K562 (cell line): ENCODE measurements at regions not wholly inside any gene's neighbourhood (a gene's known extent, or its start where the extent isn't known, plus 50 kb on each side); places are given as distances from the start of the nearest gene placed in this dataset.

ENCODE experiments used
- ATAC-seq: fragments of 200-7000 bp; cut with Tn5 transposase; 3 replicates; pipeline ENCODE4 v1.9.1; 2020; ENCODE audit warnings: moderate library complexity
- BruUV-seq: library from RNA; stranded (reverse); fragments of 400-500 nt; replicated peaks from 2 replicates; lab custom pipeline; 2021; lab: Mats Ljungman, UMichigan
- CTCF ChIA-PET: fragments of 300-600 bp; formaldehyde crosslinking; extraction: SDS; loops from one replicate; lab custom pipeline; 2021; ENCODE audit warnings: low intra/inter-chr PET ratio; lab: Yijun Ruan, JAX
- POLR2A ChIA-PET: fragments of 300-600, 350-650 bp; sonication (Branson Sonifier 250); formaldehyde crosslinking; extraction: SDS; loops from one replicate; lab custom pipeline; 2021; ENCODE audit warnings: antibody characterized with exemption, inconsistent platforms; lab: Yijun Ruan, JAX
- DNase-seq, 4 experiments: peaks; one replicate each; pipeline versions ENCODE4 v3.0.0 to v3.0.0-alpha.2; 2011 to 2018; ENCODE audit warnings: low spot score in 3 of 4, mixed read lengths in 3 of 4; ENCODE audit errors: extremely low read depth in 1 of 4
- FAIRE-seq: peaks from 2 replicates; lab custom pipeline; 2011; peaks lifted over from hg19 to GRCh38; lab: Jason Lieb, UNC
- H2AFZ ChIP-seq: 2 replicates; pipeline ENCODE4 v1.6.0; 2011; ENCODE audit warnings: low read depth, low read length, control low read depth, inconsistent platforms
- H3K27ac ChIP-seq: fragments of 200-600 bp; 3 replicates; pipeline ENCODE4 v1.8.0; 2011; ENCODE audit warnings: low read depth, mild to moderate bottlenecking, control low read depth, inconsistent platforms, low read length, moderate library complexity, mixed read lengths; ENCODE audit errors: extremely low read depth
- H3K27me3 ChIP-seq, 2 experiments: fragments of 300-600 bp in 1 of 2; 2 replicates in 1 of 2; 3 replicates in 1 of 2; pipeline versions ENCODE4 v1.6.0 to v1.8.0; 2011; ENCODE audit warnings: inconsistent platforms in 2 of 2, low read length in 2 of 2, mild to moderate bottlenecking in 1 of 2, mixed read lengths in 1 of 2, moderate library complexity in 1 of 2; ENCODE audit not compliant: control insufficient read depth in 2 of 2, insufficient read depth in 2 of 2
- H3K36me3 ChIP-seq: fragments of 300-600 bp; 3 replicates; pipeline ENCODE4 v1.8.0; 2011; ENCODE audit warnings: mild to moderate bottlenecking, low read length, inconsistent platforms; ENCODE audit not compliant: control insufficient read depth, insufficient read depth
- H3K4me1 ChIP-seq, 2 experiments: fragments of 200-600 bp in 1 of 2; replicated peaks in 1 of 2; 2 replicates in 1 of 2; 3 replicates in 1 of 2; pipeline versions ENCODE4 v1.5.1 to v1.8.0; 2011; ENCODE audit warnings: inconsistent platforms in 2 of 2, low read length in 2 of 2, mild to moderate bottlenecking in 1 of 2, mixed read lengths in 1 of 2, moderate library complexity in 1 of 2; ENCODE audit not compliant: control insufficient read depth in 2 of 2, insufficient read depth in 2 of 2
- H3K4me2 ChIP-seq: 2 replicates; pipeline ENCODE4 v1.6.1; 2011; ENCODE audit warnings: low read length, control low read depth, inconsistent platforms, mixed read lengths; ENCODE audit not compliant: insufficient read depth
- H3K4me3 ChIP-seq: fragments of 200-600 bp; sonication (generic), shearing (Covaris generic); 2 replicates; pipeline ENCODE4 v1.5.1; 2016; ENCODE audit warnings: control low read depth, inconsistent platforms
- H3K79me2 ChIP-seq: fragments of 200-600 bp; 3 replicates; pipeline ENCODE4 v1.8.0; 2011; ENCODE audit warnings: low read length, inconsistent platforms; ENCODE audit not compliant: control insufficient read depth, insufficient read depth
- H3K9ac ChIP-seq, 2 experiments: 2 replicates each; pipeline versions ENCODE4 v1.6.0 to v1.6.1; 2011; ENCODE audit warnings: low read depth in 2 of 2, low read length in 2 of 2, control low read depth in 1 of 2, inconsistent platforms in 1 of 2, mild to moderate bottlenecking in 1 of 2, mixed read lengths in 1 of 2; ENCODE audit not compliant: insufficient read depth in 1 of 2
- H3K9me1 ChIP-seq: one replicate; pipeline ENCODE4 v1.6.0; 2011; ENCODE audit warnings: inconsistent platforms, mild to moderate bottlenecking, low read length, moderate library complexity; ENCODE audit not compliant: control insufficient read depth, insufficient read depth
- H3K9me3 ChIP-seq: replicated peaks from 2 replicates; pipeline ENCODE4 v1.5.1; 2011; ENCODE audit warnings: low read depth, low read length, inconsistent platforms; ENCODE audit not compliant: control insufficient read depth, insufficient read depth
- H4K20me1 ChIP-seq: replicated peaks from 2 replicates; pipeline ENCODE4 v1.6.1; 2011; ENCODE audit warnings: low read length, inconsistent platforms, mixed read lengths; ENCODE audit not compliant: control insufficient read depth, insufficient read depth
- BRF1 ChIP-seq: IDR thresholded peaks from 3 replicates; pipeline ENCODE4 v1.6.1; 2011; ENCODE audit warnings: borderline replicate concordance, mild to moderate bottlenecking; ENCODE audit not compliant: insufficient read length; ENCODE audit errors: extremely low read depth
- CC2D1A ChIP-seq: fragments of 450-650 bp; IDR thresholded peaks from 2 replicates; pipeline ENCODE4 v1.6.1; 2017; ENCODE audit warnings: mild to moderate bottlenecking
- COPS2 ChIP-seq: fragments of 450-650 bp; conservative IDR thresholded peaks from 2 replicates; pipeline ENCODE4 v1.6.1; 2016; ENCODE audit warnings: mild to moderate bottlenecking, moderate library complexity
- HCFC1 ChIP-seq: IDR thresholded peaks from 2 replicates; pipeline ENCODE4 v1.6.1; 2012; ENCODE audit warnings: low read depth, low read length, improper control_type of control experiment
- HMGN3 ChIP-seq: IDR thresholded peaks from 2 replicates; pipeline ENCODE4 v1.6.1; 2011; ENCODE audit warnings: borderline replicate concordance, low read depth, mild to moderate bottlenecking, mixed read lengths, low read length; ENCODE audit not compliant: insufficient read length; ENCODE audit errors: extremely low read depth
- L3MBTL2 ChIP-seq: fragments of 450-650 bp; IDR thresholded peaks from 2 replicates; pipeline ENCODE4 v1.6.1; 2016; ENCODE audit warnings: mild to moderate bottlenecking, moderate library complexity
- NR2C2 ChIP-seq, 2 experiments: fragments of 200-800 bp in 1 of 2; sonication (Bioruptor generic) in 1 of 2; sonication (generic) in 1 of 2; formaldehyde crosslinking in 1 of 2; IDR thresholded peaks; 2 replicates each; pipeline versions ENCODE4 v1.6.1 to v1.8.0; 2016 to 2022; ENCODE audit warnings: mild to moderate bottlenecking in 1 of 2, missing compliant biosample characterization in 1 of 2, missing genetic modification characterization in 1 of 2, missing genetic modification reagents in 1 of 2
- PML ChIP-seq: IDR thresholded peaks from 2 replicates; pipeline ENCODE4 v1.6.1; 2012; ENCODE audit warnings: low read length, inconsistent platforms
- PTRF ChIP-seq: fragments of 450-650 bp; IDR thresholded peaks from 2 replicates; pipeline ENCODE4 v1.6.1; 2016; ENCODE audit warnings: mild to moderate bottlenecking, missing genetic modification characterization, missing compliant biosample characterization
- SNRNP70 ChIP-seq: fragments of 200-400 bp; formaldehyde crosslinking; optimal IDR thresholded peaks from 2 replicates; pipeline ENCODE3; 2017; ENCODE audit warnings: low read depth, low read length
- SRSF1 ChIP-seq: fragments of 200-400 bp; formaldehyde crosslinking; IDR thresholded peaks from 2 replicates; pipeline ENCODE4 v1.6.1; 2017; ENCODE audit warnings: mild to moderate bottlenecking, low read depth, low read length, moderate library complexity
- TFAM ChIP-seq: fragments of 250-450 bp; sonication (Bioruptor Pico); conservative IDR thresholded peaks from 2 replicates; pipeline ENCODE4 v1.5.0; 2021; ENCODE audit warnings: mild to moderate bottlenecking, moderate library complexity
- ZC3H11A ChIP-seq: IDR thresholded peaks from 2 replicates; pipeline ENCODE4 v1.6.1; 2012; ENCODE audit warnings: low read depth, low read length, improper control_type of control experiment
- ZFX ChIP-seq: sonication (generic); formaldehyde crosslinking; IDR thresholded peaks from 2 replicates; pipeline ENCODE4 v1.8.0; 2022; ENCODE audit warnings: mild to moderate bottlenecking, missing genetic modification reagents, moderate library complexity
- ZKSCAN3 ChIP-seq: fragments of 250-450 bp; sonication (Bioruptor Pico); IDR thresholded peaks from 2 replicates; pipeline ENCODE4 v1.4.0; 2020
- ZNF140 ChIP-seq: fragments of 250-450 bp; sonication (Bioruptor Pico); IDR thresholded peaks from 2 replicates; pipeline ENCODE4 v1.8.0; 2021; ENCODE audit warnings: moderate library complexity, mild to moderate bottlenecking, inconsistent platforms
- ZNF224 ChIP-seq: sonication (generic); formaldehyde crosslinking; IDR thresholded peaks from 2 replicates; pipeline ENCODE4 v1.8.0; 2022; ENCODE audit warnings: mild to moderate bottlenecking, missing genetic modification reagents
- ZNF778 ChIP-seq: fragments of 450-650 bp; formaldehyde crosslinking; IDR thresholded peaks from 2 replicates; pipeline ENCODE4 v1.4.0; 2020; ENCODE audit warnings: mild to moderate bottlenecking, moderate library complexity
- WGBS: fragments of 100-300 bp; shearing (Covaris generic); methylation state at CpG from one replicate; pipeline ENCODE4 v1.1.6; 2016; ENCODE audit warnings: low coverage, mixed read lengths; ENCODE audit not compliant: insufficient coverage; ENCODE audit errors: missing lambda C conversion rate; 5-methylcytosine and 5-hydroxymethylcytosine counted together
- in situ Hi-C: fragments of 300-500 bp; cut with MboI; formaldehyde crosslinking; loops from 4 replicates; pipeline ENCODE4 v1.15.0; 2018; ENCODE audit warnings: inconsistent platforms, mixed read lengths
- intact Hi-C: fragments of 100-400 bp; cut with micrococcal nuclease; formaldehyde crosslinking; loops from 2 replicates; pipeline ENCODE4 v1.14.2; 2022
- TF ChIP-seq, protein P1 (sequence below), 3 experiments: fragments of 200-800 bp in 1 of 3; sonication (Bioruptor generic) in 1 of 3; sonication (generic) in 1 of 3; formaldehyde crosslinking in 1 of 3; IDR thresholded peaks; 2 replicates each; pipeline versions ENCODE4 v1.6.1 to v1.8.0; 2016 to 2022; ENCODE audit warnings: mild to moderate bottlenecking in 2 of 3, missing compliant biosample characterization in 2 of 3, missing genetic modification characterization in 2 of 3, missing genetic modification reagents in 1 of 3
- TF ChIP-seq, protein P2 (sequence below): sonication (generic); formaldehyde crosslinking; IDR thresholded peaks from 2 replicates; pipeline ENCODE4 v1.8.1; 2023; ENCODE audit warnings: mild to moderate bottlenecking, missing genetic modification reagents

DNA sequence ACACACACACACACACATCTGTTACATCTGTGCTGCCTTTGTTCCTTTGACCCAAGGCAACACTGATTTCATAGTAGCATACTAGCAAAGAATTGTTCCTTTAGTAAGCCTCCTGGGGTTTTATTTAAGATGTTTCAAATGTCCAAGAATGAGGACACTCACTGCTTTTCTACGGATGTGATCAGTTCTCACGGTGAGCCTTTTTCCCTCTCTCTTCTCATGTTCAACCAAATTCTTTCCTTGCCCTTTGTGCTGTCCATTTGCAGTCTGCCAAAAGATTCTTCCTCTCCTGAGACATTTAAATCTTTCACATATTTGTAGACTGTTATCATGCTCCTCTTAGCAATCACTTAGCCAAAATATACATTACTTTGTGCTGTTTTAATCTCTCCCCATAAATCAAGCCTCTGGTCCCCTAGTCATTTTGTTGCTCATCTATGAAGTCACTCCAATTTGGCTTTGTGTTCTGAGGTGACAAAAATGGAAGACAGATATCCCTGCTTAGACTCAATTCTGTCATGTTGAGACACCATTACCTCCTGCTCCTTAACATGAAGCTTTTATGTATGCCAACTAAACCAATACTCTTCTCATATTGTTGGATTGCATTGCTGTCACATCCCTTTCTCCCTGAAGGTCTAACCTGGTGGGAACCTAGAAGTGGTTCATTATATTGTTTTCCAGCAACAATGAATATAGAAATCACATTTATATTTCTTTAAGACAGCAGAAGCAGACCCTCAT, 1605.3 kb upstream of the ACVR2A start (continued):
- TF ChIP-seq HCFC1: no peak
- TF ChIP-seq, protein P1, sequence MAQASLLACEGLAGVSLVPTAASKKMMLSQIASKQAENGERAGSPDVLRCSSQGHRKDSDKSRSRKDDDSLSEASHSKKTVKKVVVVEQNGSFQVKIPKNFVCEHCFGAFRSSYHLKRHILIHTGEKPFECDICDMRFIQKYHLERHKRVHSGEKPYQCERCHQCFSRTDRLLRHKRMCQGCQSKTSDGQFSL (CRISPR knock-in tag; IDR thresholded peaks at IDR 0.05): no peak
- TF ChIP-seq, protein P1 (tag; IDR thresholded peaks at IDR 0.05): no peak
- no peak for TF ChIP-seq CC2D1A
- no peak for TF ChIP-seq HMGN3

DNA sequence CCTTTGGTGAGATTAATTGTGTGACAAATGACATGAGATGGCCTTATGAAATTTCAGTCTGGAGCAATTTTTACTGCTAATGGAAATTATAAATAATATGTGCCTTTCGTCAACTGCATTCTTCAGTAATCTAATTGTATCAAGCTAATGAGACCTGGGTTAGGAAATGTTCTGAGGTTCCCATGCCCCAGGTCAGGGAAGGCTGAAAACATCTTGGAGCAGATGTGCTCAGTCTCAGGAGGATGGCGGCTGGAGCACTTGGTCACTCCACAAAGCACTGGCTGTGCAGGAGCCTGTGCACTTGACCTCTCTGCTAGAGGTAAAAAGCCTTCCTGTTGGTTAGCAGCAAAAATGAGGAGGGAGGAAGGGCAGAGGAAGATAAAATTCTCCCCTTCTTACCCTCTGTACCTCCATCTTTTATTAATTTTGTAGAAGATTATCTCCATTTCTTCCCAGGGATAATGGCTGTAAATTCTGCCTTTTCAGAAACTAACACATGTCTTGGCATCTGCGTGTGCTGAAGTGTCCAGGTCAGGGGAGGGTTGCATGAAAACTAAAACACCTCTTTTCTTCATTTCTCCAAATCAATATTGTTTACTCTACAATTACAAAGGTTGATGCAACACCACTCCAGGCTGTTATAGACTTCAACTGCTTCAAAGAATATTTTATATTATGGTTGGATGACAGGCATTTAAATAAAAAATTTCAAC, 1606.4 kb upstream of the ACVR2A start:
- Histone ChIP-seq H3K27me3 (no peaks in the 10 kb centered on the region), H3K4me3 (no peak overlapping the region), H3K9ac (no peak overlapping the region), H3K4me2 (no peak overlapping the region), H3K27ac (no peak overlapping the region), H4K20me1 (no peaks in the 10 kb centered on the region), H3K9me3 (no peaks in the 10 kb centered on the region; the same call in 1 of the 2 replicates), H3K79me2 (no peaks in the 10 kb centered on the region), H3K9me1 (no peaks in the 10 kb centered on the region), H3K36me3 (no peaks in the 10 kb centered on the region), H3K4me1 (no peaks in the 10 kb centered on the region), H2AFZ (no peak overlapping the region)
- BruUV-seq: no TSS peak
- ATAC-seq (no peak), DNase-seq (no peak), FAIRE-seq (no peak)
- CTCF ChIA-PET: no interaction called here
- in situ Hi-C loops: no loop called here
- POLR2A ChIA-PET: no interaction called here
- 3% methylated on average over 2 of the region's 3 CpGs for WGBS
- intact Hi-C loops: no loop called here
- TF ChIP-seq ZKSCAN3 (no peak), TFAM (CRISPR knock-in tag) (no peak), ZNF778 (CRISPR knock-in tag) (no peak), COPS2 (no peak), ZNF140 (CRISPR knock-in tag) (no peak), SNRNP70 (no peak), ZNF224 (CRISPR knock-in tag) (no peak), SRSF1 (no peak), ZC3H11A (no peak), ZFX (no peak), PTRF (no peak), BRF1 (no peak), L3MBTL2 (no peak), PML (no peak), NR2C2 (CRISPR knock-in tag; IDR thresholded peaks at IDR 0.05) (no peak), NR2C2 (tag; IDR thresholded peaks at IDR 0.05) (no peak)
- TF ChIP-seq, protein P2, sequence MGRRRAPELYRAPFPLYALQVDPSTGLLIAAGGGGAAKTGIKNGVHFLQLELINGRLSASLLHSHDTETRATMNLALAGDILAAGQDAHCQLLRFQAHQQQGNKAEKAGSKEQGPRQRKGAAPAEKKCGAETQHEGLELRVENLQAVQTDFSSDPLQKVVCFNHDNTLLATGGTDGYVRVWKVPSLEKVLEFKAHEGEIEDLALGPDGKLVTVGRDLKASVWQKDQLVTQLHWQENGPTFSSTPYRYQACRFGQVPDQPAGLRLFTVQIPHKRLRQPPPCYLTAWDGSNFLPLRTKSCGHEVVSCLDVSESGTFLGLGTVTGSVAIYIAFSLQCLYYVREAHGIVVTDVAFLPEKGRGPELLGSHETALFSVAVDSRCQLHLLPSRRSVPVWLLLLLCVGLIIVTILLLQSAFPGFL (CRISPR knock-in tag): no peak
